OCI-LY7 (cell line): ENCODE measurements at regions not wholly inside any gene's neighbourhood (a gene's known extent, or its start where the extent isn't known, plus 50 kb on each side); places are given as distances from the start of the nearest gene placed in this dataset.

Experiments used
- BruUV-seq: library from RNA; stranded (reverse); fragments of 400-500 nt; replicated peaks from 2 replicates; lab custom pipeline; 2021; lab: Mats Ljungman, UMichigan
- CTCF ChIA-PET: fragments of 300-600 bp; sonication (Branson Sonifier 250); formaldehyde crosslinking; loops from one replicate; lab custom pipeline; 2022; ENCODE audit warnings: antibody characterized with exemption; ENCODE audit not compliant: unreplicated experiment; lab: Charles Lee
- POLR2A ChIA-PET: fragments of 300-600 bp; sonication (Branson Sonifier 250); formaldehyde crosslinking; loops from one replicate; lab custom pipeline; 2022; ENCODE audit warnings: antibody characterized with exemption; lab: Charles Lee
- DNase-seq: peaks from one replicate; pipeline ENCODE4 v3.0.0-alpha.2; 2015; ENCODE audit warnings: low spot score
- H2AFZ ChIP-seq: fragments of 200-600 bp; sonication (generic), shearing (Covaris generic); 2 replicates; pipeline ENCODE4 v1.6.1; 2014; ENCODE audit warnings: mild to moderate bottlenecking, antibody characterized with exemption, low read length, moderate library complexity
- H3K27ac ChIP-seq: fragments of 200-600 bp; sonication (generic); 2 replicates; pipeline ENCODE4 v1.5.1; 2014; ENCODE audit warnings: mixed run types, low read depth, mild to moderate bottlenecking, moderate library complexity, low read length, inconsistent platforms; ENCODE audit not compliant: poor library complexity, severe bottlenecking
- H3K36me3 ChIP-seq: fragments of 200-600 bp; sonication (generic); 2 replicates; pipeline ENCODE4 v1.6.1; 2014; ENCODE audit warnings: mild to moderate bottlenecking, antibody characterized with exemption, low read length, moderate library complexity, mixed read lengths; ENCODE audit not compliant: insufficient read depth
- H3K4me1 ChIP-seq: fragments of 200-600 bp; sonication (generic); 2 replicates; pipeline ENCODE4 v1.5.1; 2014; ENCODE audit warnings: mild to moderate bottlenecking, low read length; ENCODE audit not compliant: insufficient read depth, poor library complexity, severe bottlenecking
- H3K4me2 ChIP-seq: fragments of 200-600 bp; sonication (generic); 2 replicates; pipeline ENCODE4 v1.6.1; 2014; ENCODE audit warnings: mild to moderate bottlenecking, low read length
- H3K4me3 ChIP-seq: fragments of 200-600 bp; sonication (generic); 2 replicates; pipeline ENCODE4 v1.5.1; 2014; ENCODE audit warnings: mild to moderate bottlenecking, low read depth, low read length; ENCODE audit not compliant: poor library complexity, severe bottlenecking
- H3K79me2 ChIP-seq: fragments of 200-600 bp; sonication (generic); 2 replicates; pipeline ENCODE4 v1.6.1; 2016; ENCODE audit warnings: low read depth, mild to moderate bottlenecking, low read length, moderate library complexity, mixed read lengths; ENCODE audit not compliant: insufficient read depth
- H3K9me2 ChIP-seq: fragments of 200-600 bp; sonication (generic); 2 replicates; pipeline ENCODE4 v1.6.1; 2016; ENCODE audit warnings: mild to moderate bottlenecking, low read length, mixed read lengths; ENCODE audit not compliant: insufficient read depth
- H3K9me3 ChIP-seq: fragments of 200-600 bp; sonication (generic); 2 replicates; pipeline ENCODE4 v1.6.1; 2014; ENCODE audit warnings: mild to moderate bottlenecking, mixed run types, low read length, mixed read lengths
- H4K20me1 ChIP-seq: fragments of 200-600 bp; sonication (generic); 2 replicates; pipeline ENCODE4 v1.6.1; 2014; ENCODE audit warnings: mild to moderate bottlenecking, antibody characterized with exemption, low read length, moderate library complexity, mixed read lengths; ENCODE audit not compliant: insufficient read depth
- CTCF ChIP-seq: fragments of 200-600 bp; sonication (generic); conservative IDR thresholded peaks from 2 replicates; pipeline ENCODE4 v1.5.1; 2014; ENCODE audit warnings: mild to moderate bottlenecking, antibody characterized with exemption, low read length, moderate library complexity, mixed read lengths
- EZH2phosphoT487 ChIP-seq: fragments of 200-600 bp; sonication (generic); IDR thresholded peaks from 2 replicates; pipeline ENCODE4 v1.6.1; 2018; ENCODE audit warnings: low read depth, borderline replicate concordance, mild to moderate bottlenecking, mixed run types, antibody characterized with exemption, low read length, moderate library complexity, mixed read lengths
- intact Hi-C: fragments of 100-400 bp; cut with micrococcal nuclease; formaldehyde crosslinking; loops from one replicate; pipeline ENCODE4 v1.10.0; 2022; ENCODE audit not compliant: unreplicated experiment

DNA sequence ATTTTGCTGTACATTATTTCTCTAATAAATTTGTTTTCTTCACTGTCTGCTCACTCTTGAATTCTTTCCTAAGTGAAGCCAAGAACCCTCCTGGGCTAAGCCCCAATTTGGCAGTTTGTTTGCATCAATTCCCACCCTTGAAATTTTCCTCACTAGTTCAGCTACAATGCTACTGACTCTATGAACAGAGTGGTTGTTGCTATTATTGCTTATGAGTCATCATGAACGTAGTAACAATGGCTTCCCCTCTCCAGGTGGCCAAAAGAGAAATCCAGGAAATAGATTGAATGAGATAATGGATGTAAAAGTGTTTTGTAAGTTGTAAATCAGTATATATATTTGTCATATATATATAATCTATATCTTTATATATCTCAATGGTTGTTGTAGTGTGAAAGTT lies 193.0 kb downstream of the URB2 start:
- TF ChIP-seq EZH2phosphoT487 (no peak), CTCF (no peak)
- H3K36me3 ChIP-seq: no peaks in the 10 kb centered on the region
- ChIA-PET CTCF (no interaction called here), POLR2A (interaction anchor here (0.8 kb wide), 1 partner anchor 1583 kb away, joined by 3 read pairs; no protein-coding TSS in a partner anchor)
- H3K27ac ChIP-seq: no peak overlapping the region
- H3K9me3 ChIP-seq: no peaks in the 10 kb centered on the region
- no peak overlapping the region for H3K4me3 ChIP-seq
- H4K20me1 ChIP-seq: no peaks in the 10 kb centered on the region
- intact Hi-C loops: no loop called here
- no peak for DNase-seq
- H3K4me1 ChIP-seq: no peaks in the 10 kb centered on the region
- no peaks in the 10 kb centered on the region for H3K79me2 ChIP-seq
- H3K9me2 ChIP-seq: no peaks in the 10 kb centered on the region
- no peak overlapping the region for H3K4me2 ChIP-seq
- H2AFZ ChIP-seq: no peak overlapping the region
- no TSS peak for BruUV-seq

DNA sequence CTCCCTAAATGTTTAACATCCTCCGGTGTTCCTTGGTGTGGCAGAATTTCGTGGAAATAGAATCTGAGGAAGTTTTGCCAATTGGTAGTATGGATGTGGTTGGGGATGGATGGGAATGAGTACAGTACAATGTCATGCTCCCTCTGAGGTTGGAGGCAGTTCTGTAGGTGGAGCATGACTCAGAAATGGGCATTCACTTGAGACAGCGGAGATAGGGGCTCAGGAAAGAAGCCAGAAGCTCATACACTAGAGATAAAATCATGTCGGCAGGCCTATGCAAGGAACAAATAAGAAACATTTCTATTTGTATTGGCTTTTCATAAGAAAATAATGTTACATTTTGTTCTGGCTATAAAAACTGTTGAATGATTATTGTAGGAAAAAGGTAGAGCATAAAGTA lies 196.0 kb downstream of the URB2 start:
- no peak overlapping the region for H3K4me3 ChIP-seq
- no peaks in the 10 kb centered on the region for H3K4me1 ChIP-seq
- 0 out of 2 replicates have a peak, but pooled peaks cover 5% of the 10 kb centered on the region for H3K9me3 ChIP-seq
- no peak overlapping the region for H3K27ac ChIP-seq
- H3K79me2 ChIP-seq: no peaks in the 10 kb centered on the region
- no peak for DNase-seq
- POLR2A ChIA-PET: no interaction called here
- CTCF ChIA-PET: no interaction called here
- no peak overlapping the region for H2AFZ ChIP-seq
- no peaks in the 10 kb centered on the region for H3K36me3 ChIP-seq
- no TSS peak for BruUV-seq
- TF ChIP-seq CTCF (no peak), EZH2phosphoT487 (no peak)
- no peaks in the 10 kb centered on the region for H3K9me2 ChIP-seq
- H4K20me1 ChIP-seq: no peaks in the 10 kb centered on the region
- intact Hi-C loops: no loop called here
- no peak overlapping the region for H3K4me2 ChIP-seq

DNA sequence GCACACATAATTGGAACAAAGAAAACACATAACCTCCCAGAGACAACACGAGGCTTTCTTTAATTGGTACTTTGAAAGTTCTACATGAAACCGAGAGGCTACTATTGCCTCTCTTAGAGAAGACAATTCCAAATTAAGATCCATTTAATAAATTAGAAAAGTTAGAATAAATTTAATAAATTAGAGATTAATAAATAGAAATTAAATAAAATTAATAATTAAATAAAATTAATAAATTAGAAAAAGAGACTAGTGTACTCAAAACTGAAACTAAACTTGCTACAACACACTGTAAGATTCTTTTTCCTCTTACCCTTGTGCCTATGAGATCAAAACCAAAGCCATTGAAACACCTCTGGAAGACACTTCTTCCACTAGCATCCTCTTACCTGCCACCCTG lies 199.0 kb downstream of the URB2 start:
- H4K20me1 ChIP-seq: no peaks in the 10 kb centered on the region
- no TSS peak for BruUV-seq
- DNase-seq: no peak
- no peak overlapping the region for H3K4me2 ChIP-seq
- no peak for TF ChIP-seq EZH2phosphoT487
- no peak for TF ChIP-seq CTCF
- no peaks in the 10 kb centered on the region for H3K9me2 ChIP-seq
- CTCF ChIA-PET: no interaction called here
- H3K4me3 ChIP-seq: no peak overlapping the region
- H3K79me2 ChIP-seq: no peaks in the 10 kb centered on the region
- intact Hi-C loops: no loop called here
- H3K36me3 ChIP-seq: no peaks in the 10 kb centered on the region
- H3K9me3 ChIP-seq: 0 out of 2 replicates have a peak, but pooled peaks cover 5% of the 10 kb centered on the region
- no peak overlapping the region for H3K27ac ChIP-seq
- H2AFZ ChIP-seq: no peak overlapping the region
- no peaks in the 10 kb centered on the region for H3K4me1 ChIP-seq
- POLR2A ChIA-PET: no interaction called here
